ENCODE measurements at regions not wholly inside any gene's neighbourhood (a gene's known extent, or its start where the extent isn't known, plus 50 kb on each side); places are given as distances from the start of the nearest gene placed in this dataset.

GRCh38 chr2:120667981-120668380 is 67.7 kb upstream of the GLI2 start:
- TF ChIP-seq CTCF (conservative IDR thresholded peaks at IDR 0.05 in 1 of 2, IDR thresholded peaks at IDR 0.05 in 1 of 2; ENCODE audit: extremely low read depth in 1 of 2, insufficient read depth in 1 of 2, low read depth in 1 of 2, low read length in 2 of 2): no peak
- no peak for TF ChIP-seq EZH2 (IDR thresholded peaks at IDR 0.05; ENCODE audit: borderline replicate concordance, low read length)
